HG03439 (cell line): ENCODE measurements at regions not wholly inside any gene's neighbourhood (a gene's known extent, or its start where the extent isn't known, plus 50 kb on each side); places are given as distances from the start of the nearest gene placed in this dataset.
"Not testable (repeated sequence)": the region's sequence is repeated elsewhere in the genome, so short reads cannot be mapped to it uniquely, and the experiment has no call there.

Experiments used
- ATAC-seq: cut with Tn5 transposase; IDR thresholded peaks from one replicate; pipeline ENCODE4 v1.9.1; 2021; ENCODE audit warnings: mild to moderate bottlenecking, moderate library complexity; ENCODE audit not compliant: unreplicated experiment

- no peak for ATAC-seq
Measured at GRCh38 chr10:43843321-43844101, 194.8 kb upstream of the ZNF32 start.

DNA sequence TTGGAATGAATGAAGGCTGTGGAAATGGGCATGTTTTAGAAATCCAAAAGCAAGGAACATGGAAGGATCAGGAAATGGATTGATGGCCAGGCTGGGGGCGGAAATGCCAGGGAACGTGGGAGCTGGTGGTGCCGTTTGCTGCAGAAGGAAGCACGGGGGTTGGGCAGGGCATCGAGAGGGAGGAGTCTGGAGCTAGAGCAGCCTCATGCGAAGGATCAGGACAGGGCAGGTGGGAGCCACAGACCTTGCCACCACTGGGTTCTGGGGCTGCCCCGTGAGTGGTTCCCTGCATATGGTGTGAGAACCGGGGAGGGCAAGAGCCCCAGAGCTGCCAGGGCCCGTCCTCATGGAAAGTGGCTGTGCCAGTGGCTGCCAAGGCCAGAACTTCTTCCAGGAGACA, 193.8 kb upstream of the ZNF32 start:
- no peak for ATAC-seq

- ATAC-seq, result no peak
Measured at GRCh38 chr10:43842072-43842471, 193.4 kb upstream of the ZNF32 start.

DNA sequence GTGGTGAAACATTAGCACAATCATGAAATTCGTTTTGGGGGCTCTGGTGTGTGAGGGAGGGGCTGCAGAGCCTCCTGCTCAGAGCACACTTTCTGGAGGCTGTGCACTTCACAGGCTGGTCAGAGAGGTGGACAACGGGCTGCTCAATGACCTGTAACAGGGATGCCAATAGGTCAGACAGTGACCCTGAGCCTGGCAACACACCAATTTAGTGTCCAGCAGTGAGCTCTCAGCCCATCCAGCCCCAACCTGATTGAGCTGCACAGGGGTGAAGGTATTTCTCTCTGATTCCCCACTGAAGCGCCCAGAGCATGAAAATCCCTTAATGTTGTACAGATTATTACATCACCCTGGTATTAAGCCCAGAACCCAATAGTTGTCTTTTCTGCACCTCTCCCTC, 191.3 kb upstream of the ZNF32 start:
- no peak for ATAC-seq

GRCh38 chr10:43834751-43835150, 186.1 kb upstream of the ZNF32 start:
- ATAC-seq, result not testable (repeated sequence)

- ATAC-seq, result no peak
Measured at GRCh38 chr10:43827853-43828252, 179.2 kb upstream of the ZNF32 start.

- no peak for ATAC-seq
Measured at GRCh38 chr10:43825984-43826383, 177.3 kb upstream of the ZNF32 start.

DNA sequence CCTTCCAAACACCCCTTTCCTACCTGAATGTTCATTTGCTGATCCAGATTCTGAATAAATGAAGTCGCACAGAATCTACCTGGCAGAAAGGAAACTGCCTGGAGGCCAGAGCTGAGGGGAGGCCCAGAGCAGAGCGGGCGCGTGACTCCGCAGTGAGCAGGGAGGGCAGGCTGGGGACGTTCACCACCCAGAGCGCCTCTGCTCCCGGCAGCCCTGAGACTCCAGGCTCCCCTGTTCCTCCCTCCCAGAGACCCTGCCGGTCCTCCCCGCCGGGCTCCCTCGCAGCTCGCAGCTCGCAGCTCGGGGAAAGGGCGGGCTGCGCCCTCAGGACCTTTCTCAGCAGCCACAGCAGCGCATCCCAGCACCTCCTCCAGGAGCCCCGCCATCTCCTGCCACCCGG, 176.7 kb upstream of the ZNF32 start:
- ATAC-seq, result no peak

- no peak for ATAC-seq
Measured at GRCh38 chr10:43824934-43825333, 176.3 kb upstream of the ZNF32 start.

DNA sequence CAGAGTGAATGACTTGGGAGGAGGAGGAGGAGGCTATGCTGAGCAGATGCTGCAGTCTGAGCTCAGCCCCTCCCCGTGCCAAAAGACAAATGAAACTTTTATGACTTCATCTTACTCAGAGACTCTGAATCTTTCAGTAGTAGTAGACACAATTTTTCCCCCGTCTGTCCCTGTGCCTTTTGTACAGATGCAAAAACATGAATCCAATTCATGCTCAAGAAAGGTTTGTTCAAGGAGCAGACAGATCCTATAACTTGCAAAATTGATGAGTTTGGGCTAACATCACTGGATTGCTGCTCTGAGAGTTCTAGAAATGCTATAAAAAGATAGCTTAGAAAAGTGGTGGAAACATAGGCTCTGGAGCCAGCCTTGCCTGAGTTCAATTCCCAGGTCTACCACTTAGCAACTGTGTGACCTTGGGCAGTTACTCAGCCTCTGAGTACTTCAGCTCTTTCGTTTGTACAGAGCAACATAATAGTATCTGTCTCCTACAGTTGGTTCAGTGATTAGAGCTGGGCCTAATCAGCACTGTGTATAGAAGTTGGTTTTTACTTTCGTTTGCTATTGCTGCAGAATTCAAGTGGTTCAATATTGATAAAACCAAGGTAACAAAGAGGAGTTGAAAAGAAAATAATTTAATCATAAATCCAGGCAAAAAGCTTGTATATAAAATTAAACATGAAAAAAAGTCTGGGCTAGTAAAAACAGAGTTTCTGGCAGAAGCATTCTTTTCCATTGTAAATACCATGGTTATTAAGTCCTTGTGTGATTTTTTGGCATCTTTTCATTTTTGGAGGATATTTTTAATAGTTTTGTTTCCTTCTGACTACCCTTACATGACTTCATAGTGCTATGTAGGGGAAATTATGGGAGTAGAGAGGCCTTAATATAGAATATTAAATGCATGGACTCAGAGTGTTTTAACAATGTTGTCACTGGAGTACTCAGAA, 174.2 kb upstream of the ZNF32 start:
- ATAC-seq, result no peak

GRCh38 chr10:43821103-43821502, 172.4 kb upstream of the ZNF32 start:
- no peak for ATAC-seq

- ATAC-seq, result no peak
Measured at GRCh38 chr10:43820663-43821062, 172.0 kb upstream of the ZNF32 start.

- ATAC-seq, result no peak
Measured at GRCh38 chr10:43819464-43820230, 171.0 kb upstream of the ZNF32 start.

DNA sequence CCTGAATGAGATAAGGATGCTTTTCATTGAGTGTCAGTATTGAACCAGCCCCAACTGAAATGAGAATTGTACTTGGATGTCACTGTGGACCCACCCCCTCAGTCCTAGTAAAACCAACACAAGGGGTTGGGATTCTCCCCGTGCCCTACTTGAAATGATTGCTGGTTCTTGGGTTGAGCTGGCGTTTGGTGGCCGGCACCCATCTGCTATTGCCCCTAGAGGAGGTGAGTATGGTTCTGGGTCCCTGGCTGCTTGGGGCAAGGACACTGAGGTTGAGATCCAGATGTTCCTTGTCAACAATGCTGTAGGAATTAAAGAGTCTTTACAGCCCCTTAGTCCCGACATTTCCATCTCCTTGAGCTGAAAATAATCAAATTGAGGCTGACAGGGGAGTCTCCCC, 170.0 kb upstream of the ZNF32 start:
- ATAC-seq, result no peak

- ATAC-seq, result no peak
Measured at GRCh38 chr10:43817368-43817767, 168.7 kb upstream of the ZNF32 start.

DNA sequence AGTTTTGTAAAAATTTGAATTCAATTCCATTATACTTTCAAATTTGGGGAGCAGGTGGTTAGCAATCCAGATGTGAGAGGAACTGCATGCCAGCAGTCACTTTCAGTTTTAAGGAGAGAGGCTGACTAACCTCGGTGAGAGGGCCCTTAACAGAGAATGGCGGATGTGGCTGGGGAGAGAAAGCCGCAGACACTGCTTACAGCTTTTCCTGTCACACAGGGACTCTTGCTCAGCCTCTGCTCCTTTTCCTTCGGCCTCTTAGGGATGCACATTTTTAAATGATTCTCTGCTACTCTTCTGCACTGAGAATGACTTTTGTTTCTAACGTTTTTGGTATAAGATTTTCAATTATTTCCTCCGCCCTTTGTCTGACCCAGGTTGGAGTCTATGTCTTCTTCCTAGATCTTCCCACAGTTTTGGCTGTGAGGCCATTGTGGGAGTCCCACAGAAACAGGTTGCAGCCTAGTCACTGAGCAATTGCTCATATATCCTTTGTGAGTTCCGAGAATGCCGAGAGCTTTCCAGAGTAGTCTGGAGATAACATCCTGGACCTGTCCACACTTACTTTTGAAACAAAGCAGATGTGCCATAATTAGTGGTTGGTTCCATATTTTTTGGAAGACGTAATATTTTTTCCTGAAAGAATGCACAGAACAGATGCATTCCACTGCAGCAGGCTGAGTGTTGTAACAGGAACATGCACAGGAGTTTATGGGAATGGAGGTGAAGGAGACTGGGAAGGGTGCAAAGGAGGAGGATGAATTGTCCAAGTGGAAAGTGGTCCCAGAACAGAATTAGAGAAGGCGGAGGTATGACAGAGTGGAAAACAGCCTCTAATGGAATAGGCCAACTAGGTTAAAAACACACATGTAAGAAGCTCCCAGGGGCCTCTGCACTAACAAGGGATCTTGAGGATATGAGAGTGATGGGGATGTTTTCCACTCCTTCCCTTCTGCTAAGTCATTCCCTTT, 168.0 kb upstream of the ZNF32 start:
- no peak for ATAC-seq

GRCh38 chr10:43815181-43815885, 166.7 kb upstream of the ZNF32 start:
- ATAC-seq, result no peak

GRCh38 chr10:43814663-43815062, 166.0 kb upstream of the ZNF32 start:
- no peak for ATAC-seq

- no peak for ATAC-seq
Measured at GRCh38 chr10:43811871-43812270, 163.2 kb upstream of the ZNF32 start.
